GM12878 (cell line): ENCODE measurements at regions not wholly inside any gene's neighbourhood (a gene's known extent, or its start where the extent isn't known, plus 50 kb on each side); places are given as distances from the start of the nearest gene placed in this dataset.

ENCODE experiments used
- ATAC-seq: fragments of 200-7000 bp; cut with Tn5 transposase; 3 replicates; pipeline ENCODE4 v1.9.1; 2020; ENCODE audit warnings: mild to moderate bottlenecking, moderate library complexity
- BruUV-seq: library from RNA; stranded (reverse); fragments of 400-500 nt; replicated peaks from 2 replicates; lab custom pipeline; 2021; lab: Mats Ljungman, UMichigan
- CTCF ChIA-PET: fragments of 300-600 bp; sonication (Branson Sonifier 250); formaldehyde crosslinking; extraction: SDS; loops from one replicate; lab custom pipeline; 2021; ENCODE audit warnings: inconsistent platforms; lab: Yijun Ruan, JAX
- POLR2A ChIA-PET: fragments of 350-600 bp; formaldehyde crosslinking; extraction: SDS; loops from one replicate; lab custom pipeline; 2021; ENCODE audit warnings: inconsistent platforms; lab: Charles Lee
- RAD21 ChIA-PET: fragments of 300-600 bp; sonication (Branson Sonifier 250); formaldehyde crosslinking; loops from one replicate; lab custom pipeline; 2023; ENCODE audit warnings: antibody characterized with exemption; ENCODE audit not compliant: unreplicated experiment; lab: Charles Lee
- SMC1A ChIA-PET: fragments of 300-600 bp; sonication (Branson Sonifier 250); formaldehyde crosslinking; loops from one replicate; lab custom pipeline; 2023; ENCODE audit not compliant: unreplicated experiment, uncharacterized antibody; lab: Charles Lee
- DNase-seq: peaks from one replicate; pipeline ENCODE4 v3.0.0-alpha.2; 2011; ENCODE audit warnings: low read depth, low spot score
- FAIRE-seq: peaks from 3 replicates; lab custom pipeline; 2011; peaks lifted over from hg19 to GRCh38; lab: Jason Lieb, UNC
- H2AFZ ChIP-seq: 2 replicates; pipeline ENCODE4 v1.6.0; 2011; ENCODE audit warnings: low read depth, low read length, control low read depth; ENCODE audit not compliant: control insufficient read depth
- H3K27ac ChIP-seq: 2 replicates; pipeline ENCODE4 v1.5.1; 2011; ENCODE audit warnings: control low read depth; ENCODE audit not compliant: control insufficient read depth, insufficient read depth
- H3K27me3 ChIP-seq, 2 experiments: replicated peaks in 1 of 2; 2 replicates each; pipeline versions ENCODE4 v1.6.0 to v1.6.1; 2011; ENCODE audit warnings: low read length in 1 of 2; ENCODE audit not compliant: control insufficient read depth in 2 of 2, insufficient read depth in 2 of 2
- H3K36me3 ChIP-seq, 2 experiments: 2 replicates each; pipeline ENCODE4 v1.5.1; 2011; ENCODE audit warnings: low read length in 1 of 2; ENCODE audit not compliant: control insufficient read depth in 2 of 2, insufficient read depth in 2 of 2
- H3K4me1 ChIP-seq: 2 replicates; pipeline ENCODE4 v1.6.1; 2011; ENCODE audit warnings: mild to moderate bottlenecking, low read length, moderate library complexity, mixed read lengths; ENCODE audit not compliant: control insufficient read depth, insufficient read depth
- H3K4me2 ChIP-seq: 2 replicates; pipeline ENCODE4 v1.6.0; 2011; ENCODE audit warnings: control low read depth; ENCODE audit not compliant: control insufficient read depth, insufficient read depth
- H3K4me3 ChIP-seq: fragments of 200-600 bp; sonication (generic); 2 replicates; pipeline ENCODE4 v1.5.1; 2016
- H3K79me2 ChIP-seq: 2 replicates; pipeline ENCODE4 v1.6.0; 2011; ENCODE audit warnings: low read length; ENCODE audit not compliant: control insufficient read depth, insufficient read depth
- H3K9ac ChIP-seq: 2 replicates; pipeline ENCODE4 v1.8.0; 2011; ENCODE audit warnings: low read length, control low read depth, mixed read lengths; ENCODE audit not compliant: control insufficient read depth, insufficient read depth
- H3K9me3 ChIP-seq: replicated peaks from 3 replicates; pipeline ENCODE4 v1.5.1; 2011; ENCODE audit warnings: mild to moderate bottlenecking, low read length; ENCODE audit not compliant: control insufficient read depth, insufficient read depth
- H4K20me1 ChIP-seq: 2 replicates; pipeline ENCODE4 v1.6.0; 2011; ENCODE audit not compliant: control insufficient read depth, insufficient read depth
- SMAD5 ChIP-seq: IDR thresholded peaks from 2 replicates; pipeline ENCODE4 v1.6.1; 2016; ENCODE audit warnings: antibody characterized with exemption, low read depth
- WGBS: methylation state at CpG from one replicate; pipeline ENCODE4 v1.1.6; 2016; ENCODE audit warnings: low lambda C conversion rate; ENCODE audit not compliant: insufficient replicate concordance, insufficient coverage; ENCODE audit errors: missing lambda C conversion rate; 5-methylcytosine and 5-hydroxymethylcytosine counted together
- in situ Hi-C: fragments of 300-500 bp; cut with MboI; formaldehyde crosslinking; loops from 9 replicates; pipeline ENCODE4 v1.14.3; 2018; ENCODE audit warnings: mixed read lengths
- intact Hi-C: fragments of 100-400 bp; cut with micrococcal nuclease; formaldehyde crosslinking; loops from one replicate; pipeline ENCODE4 v1.14.2; 2022; ENCODE audit not compliant: unreplicated experiment
- TF ChIP-seq, protein P1 (sequence below): IDR thresholded peaks from 2 replicates; pipeline ENCODE4 v1.6.1; 2012; ENCODE audit warnings: improper control_type of control experiment, low read depth, low read length; ENCODE audit not compliant: insufficient replicate concordance

DNA sequence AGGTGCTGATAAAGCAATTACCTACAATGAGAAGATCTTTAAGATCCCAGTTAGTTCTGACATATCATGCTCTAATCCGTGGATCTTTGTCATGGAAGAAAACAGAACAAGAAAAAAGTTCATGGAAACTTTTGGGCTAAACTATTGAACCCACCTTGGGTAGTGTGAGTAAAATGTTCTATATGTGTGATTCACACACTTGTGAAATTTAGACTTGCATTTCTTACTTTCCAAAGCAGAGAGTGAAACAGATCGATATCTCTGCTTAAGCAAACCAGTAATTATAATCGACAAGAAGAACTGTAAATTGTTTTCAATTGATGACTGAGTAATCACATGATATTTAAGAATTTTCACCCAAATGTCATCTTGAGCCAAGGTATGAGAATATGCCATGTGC lies 214.2 kb downstream of the HRH4 start:
- ChIA-PET SMC1A (no interaction called here), POLR2A (no interaction called here), CTCF (no interaction called here), RAD21 (no interaction called here)
- H3K27ac ChIP-seq: no peak overlapping the region
- H3K27me3 ChIP-seq: peaks cover 0 to 3% of the 10 kb centered on the region in 2 experiments; a peak in 1 of 4 replicates
- no peak overlapping the region for H3K4me2 ChIP-seq
- FAIRE-seq: no peak
- TF ChIP-seq, protein P1, sequence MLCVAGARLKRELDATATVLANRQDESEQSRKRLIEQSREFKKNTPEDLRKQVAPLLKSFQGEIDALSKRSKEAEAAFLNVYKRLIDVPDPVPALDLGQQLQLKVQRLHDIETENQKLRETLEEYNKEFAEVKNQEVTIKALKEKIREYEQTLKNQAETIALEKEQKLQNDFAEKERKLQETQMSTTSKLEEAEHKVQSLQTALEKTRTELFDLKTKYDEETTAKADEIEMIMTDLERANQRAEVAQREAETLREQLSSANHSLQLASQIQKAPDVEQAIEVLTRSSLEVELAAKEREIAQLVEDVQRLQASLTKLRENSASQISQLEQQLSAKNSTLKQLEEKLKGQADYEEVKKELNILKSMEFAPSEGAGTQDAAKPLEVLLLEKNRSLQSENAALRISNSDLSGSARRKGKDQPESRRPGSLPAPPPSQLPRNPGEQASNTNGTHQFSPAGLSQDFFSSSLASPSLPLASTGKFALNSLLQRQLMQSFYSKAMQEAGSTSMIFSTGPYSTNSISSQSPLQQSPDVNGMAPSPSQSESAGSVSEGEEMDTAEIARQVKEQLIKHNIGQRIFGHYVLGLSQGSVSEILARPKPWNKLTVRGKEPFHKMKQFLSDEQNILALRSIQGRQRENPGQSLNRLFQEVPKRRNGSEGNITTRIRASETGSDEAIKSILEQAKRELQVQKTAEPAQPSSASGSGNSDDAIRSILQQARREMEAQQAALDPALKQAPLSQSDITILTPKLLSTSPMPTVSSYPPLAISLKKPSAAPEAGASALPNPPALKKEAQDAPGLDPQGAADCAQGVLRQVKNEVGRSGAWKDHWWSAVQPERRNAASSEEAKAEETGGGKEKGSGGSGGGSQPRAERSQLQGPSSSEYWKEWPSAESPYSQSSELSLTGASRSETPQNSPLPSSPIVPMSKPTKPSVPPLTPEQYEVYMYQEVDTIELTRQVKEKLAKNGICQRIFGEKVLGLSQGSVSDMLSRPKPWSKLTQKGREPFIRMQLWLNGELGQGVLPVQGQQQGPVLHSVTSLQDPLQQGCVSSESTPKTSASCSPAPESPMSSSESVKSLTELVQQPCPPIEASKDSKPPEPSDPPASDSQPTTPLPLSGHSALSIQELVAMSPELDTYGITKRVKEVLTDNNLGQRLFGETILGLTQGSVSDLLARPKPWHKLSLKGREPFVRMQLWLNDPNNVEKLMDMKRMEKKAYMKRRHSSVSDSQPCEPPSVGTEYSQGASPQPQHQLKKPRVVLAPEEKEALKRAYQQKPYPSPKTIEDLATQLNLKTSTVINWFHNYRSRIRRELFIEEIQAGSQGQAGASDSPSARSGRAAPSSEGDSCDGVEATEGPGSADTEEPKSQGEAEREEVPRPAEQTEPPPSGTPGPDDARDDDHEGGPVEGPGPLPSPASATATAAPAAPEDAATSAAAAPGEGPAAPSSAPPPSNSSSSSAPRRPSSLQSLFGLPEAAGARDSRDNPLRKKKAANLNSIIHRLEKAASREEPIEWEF: no peak
- no peak for TF ChIP-seq SMAD5
- intact Hi-C loops (no loop called here), in situ Hi-C loops (no loop called here)
- H3K4me1 ChIP-seq: no peaks in the 10 kb centered on the region
- H3K36me3 ChIP-seq: no peaks in the 10 kb centered on the region
- no TSS peak for BruUV-seq
- no peak overlapping the region for H3K4me3 ChIP-seq
- H4K20me1 ChIP-seq: no peaks in the 10 kb centered on the region
- no peak for DNase-seq
- H3K9me3 ChIP-seq: no peaks in the 10 kb centered on the region
- no peaks in the 10 kb centered on the region for H3K79me2 ChIP-seq
- 31% methylated on average over 3 of the region's 3 CpGs for WGBS
- no peak overlapping the region for H2AFZ ChIP-seq
- no peak for ATAC-seq
- H3K9ac ChIP-seq: no peak overlapping the region
